Effector memory CD8-positive, alpha-beta T cell (primary cell): ENCODE measurements at regions not wholly inside any gene's neighbourhood (a gene's known extent, or its start where the extent isn't known, plus 50 kb on each side); places are given as distances from the start of the nearest gene placed in this dataset.

Experiments
- ATAC-seq: fragments of 150-1000 bp; cut with Tn5 transposase; replicated peaks from 2 replicates; pipeline ENCODE4 v1.10.0; 2021; ENCODE audit warnings: mild to moderate bottlenecking, moderate library complexity
- DNase-seq, 3 experiments: peaks; one replicate each; pipeline ENCODE4 v3.0.0; 2021
- H3K27ac Mint-ChIP-seq, 2 donors: one replicate each; pipeline ENCODE4 v1.8.0; 2022; ENCODE audit warnings: mild to moderate bottlenecking in 2 of 2, mixed read lengths in 2 of 2, moderate library complexity in 2 of 2
- H3K27me3 Mint-ChIP-seq, 2 donors: one replicate each; pipeline ENCODE4 v1.8.0; 2022; ENCODE audit warnings: mixed read lengths in 2 of 2
- H3K36me3 Mint-ChIP-seq: one replicate; pipeline ENCODE4 v1.8.0; 2022; ENCODE audit warnings: mild to moderate bottlenecking, moderate library complexity, mixed read lengths; ENCODE audit not compliant: insufficient read depth
- H3K4me1 Mint-ChIP-seq, 2 donors: one replicate each; pipeline ENCODE4 v1.8.0; 2022; ENCODE audit warnings: low read depth in 2 of 2, mixed read lengths in 2 of 2
- H3K4me3 Mint-ChIP-seq, 2 donors: one replicate each; pipeline ENCODE4 v1.8.0; 2022; ENCODE audit warnings: mild to moderate bottlenecking in 2 of 2, mixed read lengths in 2 of 2, moderate library complexity in 2 of 2
- H3K9me3 Mint-ChIP-seq, 2 donors: one replicate each; pipeline ENCODE4 v1.8.0; 2022; ENCODE audit warnings: mixed read lengths in 2 of 2

DNA sequence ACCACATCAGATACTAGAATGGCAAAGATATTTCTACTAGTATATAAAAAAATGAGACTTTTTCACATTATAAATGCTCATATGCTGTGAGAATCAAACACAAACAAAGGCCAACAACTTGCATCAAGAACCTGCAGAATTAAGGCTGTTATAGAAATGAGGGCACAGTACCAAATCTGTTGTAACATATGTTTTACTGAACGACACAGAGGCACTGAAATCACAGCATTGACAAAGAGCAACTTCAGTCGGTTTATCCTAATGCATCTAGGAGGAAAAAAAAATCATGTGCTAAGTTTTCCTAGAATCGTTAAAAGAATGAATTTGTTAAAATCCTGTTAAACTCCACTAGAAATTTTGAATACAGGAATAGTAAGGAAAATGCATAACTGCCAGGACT is 617.4 kb upstream of the NETO1 start:
- peaks cover 4% of the 10 kb centered on the region for H3K36me3 Mint-ChIP-seq
- peaks cover 8% of the 10 kb centered on the region in 2 donors for H3K9me3 Mint-ChIP-seq
- ATAC-seq = no peak
- DNase-seq = no peak
- H3K4me3 Mint-ChIP-seq = no peak overlapping the region
- H3K27me3 Mint-ChIP-seq = no peaks in the 10 kb centered on the region
- H3K27ac Mint-ChIP-seq = no peak overlapping the region
- no peaks in the 10 kb centered on the region for H3K4me1 Mint-ChIP-seq

DNA sequence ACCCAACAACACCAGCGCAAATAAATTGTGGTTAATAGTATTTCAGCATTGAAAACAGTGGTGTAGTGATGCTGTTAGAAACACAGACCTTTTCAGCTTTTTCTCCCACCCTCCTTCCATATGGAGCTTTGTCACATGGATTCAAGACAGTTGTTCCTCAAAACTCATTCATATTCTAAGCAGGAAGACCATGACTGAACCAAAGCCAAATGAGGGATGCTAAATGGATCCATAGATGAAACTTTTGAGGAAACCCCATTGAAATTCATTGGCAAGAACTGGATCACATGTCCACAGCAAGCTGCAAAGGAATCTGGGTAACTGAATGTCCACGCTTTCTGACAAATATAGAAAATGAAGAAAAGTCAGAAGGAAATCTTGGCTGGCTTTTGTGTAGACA is 615.1 kb upstream of the NETO1 start:
- Mint-ChIP-seq H3K4me3 (no peak overlapping the region), H3K9me3 (peaks cover 8 to 16% of the 10 kb centered on the region in 2 donors), H3K27me3 (no peaks in the 10 kb centered on the region), H3K27ac (no peak overlapping the region), H3K36me3 (peaks cover 4% of the 10 kb centered on the region), H3K4me1 (no peaks in the 10 kb centered on the region)
- ATAC-seq = no peak
- DNase-seq = no peak

DNA sequence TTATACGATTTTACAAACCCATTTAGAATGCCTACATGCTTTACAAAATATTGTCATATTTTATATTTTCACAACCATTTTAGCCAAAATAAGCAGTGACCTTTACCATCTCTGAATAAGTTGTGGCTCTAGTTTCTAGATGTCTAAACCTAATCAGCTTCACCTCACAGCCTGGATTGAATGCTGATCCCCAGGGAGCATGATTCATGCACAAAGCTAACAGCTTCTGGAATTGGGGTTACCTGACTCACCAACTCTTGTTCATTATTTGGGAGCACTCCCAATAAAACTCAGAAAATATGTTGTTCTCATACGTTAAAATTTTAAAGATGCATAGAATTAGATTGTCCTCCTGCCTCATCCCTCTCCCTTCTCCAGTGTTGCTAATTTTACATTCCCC is 611.7 kb upstream of the NETO1 start:
- no peak overlapping the region for H3K4me3 Mint-ChIP-seq
- H3K36me3 Mint-ChIP-seq = peaks cover 4% of the 10 kb centered on the region
- H3K27ac Mint-ChIP-seq = no peak overlapping the region
- peaks cover 3 to 8% of the 10 kb centered on the region in 2 donors for H3K9me3 Mint-ChIP-seq
- no peaks in the 10 kb centered on the region for H3K27me3 Mint-ChIP-seq
- ATAC-seq = no peak
- H3K4me1 Mint-ChIP-seq = no peaks in the 10 kb centered on the region
- DNase-seq = no peak

DNA sequence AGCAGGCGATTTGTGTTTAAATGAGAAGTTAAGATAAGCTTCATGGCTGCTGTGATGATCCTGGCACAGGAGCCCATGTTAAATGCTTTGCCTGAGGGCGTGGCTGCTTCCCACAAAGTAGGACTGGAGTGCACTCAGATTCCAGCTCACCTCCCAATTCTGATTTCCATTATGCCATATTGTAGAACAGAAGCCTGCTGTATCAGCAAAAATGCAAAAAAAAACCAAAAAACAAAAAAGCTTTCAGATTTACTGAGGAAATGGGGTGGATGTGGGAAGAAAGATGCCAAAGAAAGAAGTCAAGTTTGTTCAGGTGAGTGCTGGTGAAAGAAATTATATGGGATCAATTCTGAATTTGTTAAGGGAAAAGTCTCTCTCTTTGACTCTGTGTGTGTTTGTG is 610.4 kb upstream of the NETO1 start:
- Mint-ChIP-seq H3K4me3 (no peak overlapping the region), H3K9me3 (peaks cover 3 to 8% of the 10 kb centered on the region in 2 donors), H3K27ac (no peak overlapping the region), H3K27me3 (no peaks in the 10 kb centered on the region), H3K36me3 (no peaks in the 10 kb centered on the region), H3K4me1 (no peaks in the 10 kb centered on the region)
- DNase-seq (no peak), ATAC-seq (no peak)

DNA sequence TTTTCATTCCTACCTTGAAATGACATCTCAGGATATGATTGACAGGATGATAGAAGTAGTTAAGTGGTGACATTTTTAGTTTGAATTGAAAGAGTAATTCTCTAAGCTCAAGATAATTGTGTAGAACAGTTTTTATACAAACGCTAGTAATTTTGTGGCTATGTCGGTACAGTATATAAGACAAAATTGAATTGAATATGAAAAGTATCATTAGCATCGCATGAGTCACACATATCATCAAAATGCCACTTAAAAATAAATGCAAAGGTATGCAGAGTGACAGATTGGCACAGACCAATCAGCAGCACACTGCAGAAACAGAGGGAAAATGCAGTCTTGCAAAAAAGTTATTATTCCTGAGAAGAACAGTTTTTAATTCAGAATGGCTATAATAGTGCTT is 608.2 kb upstream of the NETO1 start:
- Mint-ChIP-seq H3K4me1 (no peaks in the 10 kb centered on the region), H3K4me3 (no peak overlapping the region), H3K27ac (no peak overlapping the region), H3K36me3 (no peaks in the 10 kb centered on the region), H3K9me3 (peaks cover 6 to 8% of the 10 kb centered on the region in 2 donors), H3K27me3 (no peaks in the 10 kb centered on the region)
- ATAC-seq (no peak), DNase-seq (no peak)

DNA sequence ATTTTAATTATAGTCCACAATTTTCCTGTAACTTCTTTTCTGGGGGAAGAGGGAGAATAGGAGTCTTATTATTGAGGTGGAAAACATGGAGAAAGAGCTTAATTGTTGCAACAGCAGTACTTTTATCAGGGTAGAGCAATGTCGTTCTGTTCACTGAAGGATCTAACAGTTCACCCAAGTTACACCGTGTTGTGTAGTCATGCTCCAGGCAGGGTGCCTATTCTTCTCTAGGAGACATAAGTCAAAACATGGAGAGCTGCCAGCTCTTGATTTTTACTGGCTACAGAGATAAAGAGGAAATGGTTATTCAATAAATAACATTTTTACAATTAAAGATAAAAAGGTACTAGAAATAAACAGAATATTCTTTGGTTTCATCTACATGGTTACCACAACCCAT is 594.3 kb upstream of the NETO1 start:
- Mint-ChIP-seq H3K4me3 (no peak overlapping the region), H3K4me1 (no peaks in the 10 kb centered on the region), H3K27me3 (no peaks in the 10 kb centered on the region), H3K9me3 (peaks cover 4 to 15% of the 10 kb centered on the region in 2 donors), H3K36me3 (no peaks in the 10 kb centered on the region), H3K27ac (no peak overlapping the region)
- no peak for DNase-seq
- ATAC-seq = no peak

DNA sequence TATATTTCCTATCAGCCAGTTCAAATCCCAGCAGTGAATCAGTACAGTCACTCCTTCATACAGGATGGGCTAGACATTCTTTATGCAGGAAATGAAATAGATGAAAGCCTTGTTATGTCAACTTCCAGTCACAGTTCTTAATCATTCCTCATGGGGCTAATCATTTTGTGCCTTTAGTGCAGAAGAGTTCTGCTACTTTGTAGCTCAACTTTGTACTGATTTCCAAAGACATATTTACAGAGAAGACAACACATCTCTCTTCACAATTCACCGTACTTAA is 593.9 kb upstream of the NETO1 start:
- Mint-ChIP-seq H3K4me3 (no peak overlapping the region), H3K9me3 (peaks cover 4 to 15% of the 10 kb centered on the region in 2 donors), H3K27ac (no peak overlapping the region), H3K4me1 (no peaks in the 10 kb centered on the region), H3K27me3 (no peaks in the 10 kb centered on the region), H3K36me3 (no peaks in the 10 kb centered on the region)
- no peak for ATAC-seq
- DNase-seq = no peak

DNA sequence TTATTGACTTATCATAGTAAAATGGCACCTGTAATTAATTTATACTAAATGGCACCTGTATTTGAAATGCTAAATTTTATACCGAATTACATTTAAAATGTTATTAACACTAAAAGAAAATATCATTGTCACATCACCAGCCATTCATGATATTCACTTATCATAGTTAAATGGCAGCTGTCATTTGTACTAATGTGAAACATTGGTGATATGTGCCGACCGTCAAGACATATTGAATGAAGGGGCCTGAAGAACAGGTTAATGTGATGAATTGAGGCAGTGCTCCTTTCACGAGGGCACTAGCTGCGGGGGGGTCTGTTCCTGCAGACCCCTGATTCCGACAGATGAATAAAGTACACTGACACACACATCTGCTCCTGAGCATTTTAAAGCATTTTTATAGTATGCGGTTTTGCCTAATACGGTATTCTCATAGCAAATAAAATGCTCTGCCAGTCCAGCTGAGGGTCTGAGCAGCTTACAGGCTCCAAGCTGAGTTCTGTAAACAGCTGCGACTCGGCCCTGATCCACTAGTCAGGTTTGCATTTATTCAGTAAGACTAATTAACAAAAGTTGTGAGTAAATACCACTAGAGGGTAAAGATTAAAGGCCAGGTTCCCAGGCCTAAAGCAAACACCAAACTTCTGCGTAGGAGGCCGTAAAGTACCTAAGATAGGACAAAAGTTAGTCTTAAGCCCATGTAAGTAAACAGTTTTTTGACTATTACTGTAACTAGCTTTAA is 593.4 kb upstream of the NETO1 start:
- Mint-ChIP-seq H3K9me3 (peaks cover 4 to 17% of the 10 kb centered on the region in 2 donors), H3K4me1 (no peaks in the 10 kb centered on the region), H3K4me3 (no peak overlapping the region), H3K36me3 (no peaks in the 10 kb centered on the region), H3K27ac (no peak overlapping the region), H3K27me3 (no peaks in the 10 kb centered on the region)
- no peak for ATAC-seq
- no peak for DNase-seq

DNA sequence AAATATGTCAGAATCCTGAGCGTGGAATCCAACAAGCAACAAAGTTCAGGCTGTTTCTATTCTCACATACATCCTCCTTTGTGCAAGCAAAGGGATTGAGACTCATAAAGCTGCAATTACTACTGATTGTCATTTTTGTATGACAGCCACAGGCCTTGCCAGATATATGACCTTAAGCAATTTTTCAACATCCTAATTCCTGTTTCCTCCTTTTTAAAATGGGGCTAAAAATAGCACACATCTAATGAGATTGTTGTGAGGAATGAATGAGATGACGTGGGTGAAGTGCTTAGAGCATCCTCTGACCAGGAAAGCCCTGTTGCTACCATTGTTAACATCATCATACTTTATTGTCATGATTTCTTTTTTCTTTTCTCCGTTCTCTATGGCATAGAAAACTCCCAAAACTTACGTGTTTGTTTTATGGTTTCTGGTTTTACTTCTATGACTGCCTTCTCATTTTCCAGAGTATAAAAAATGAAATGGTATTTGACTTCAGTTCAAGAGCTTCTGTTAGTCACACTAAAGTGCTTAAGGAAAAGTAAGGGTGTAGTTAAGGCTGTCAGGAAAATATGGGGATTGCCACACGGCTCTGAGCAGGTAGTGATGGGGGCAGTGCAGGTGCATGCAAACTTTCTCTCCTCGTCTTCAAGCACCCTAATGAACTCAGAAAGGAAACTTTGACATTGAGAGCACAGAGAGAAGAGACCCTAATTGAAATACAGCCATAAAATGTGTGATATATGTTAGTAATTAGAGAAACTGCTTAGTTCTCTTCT is 590.6 kb upstream of the NETO1 start:
- Mint-ChIP-seq H3K36me3 (no peaks in the 10 kb centered on the region), H3K4me3 (no peak overlapping the region), H3K9me3 (peaks cover 4 to 15% of the 10 kb centered on the region in 2 donors), H3K27me3 (no peaks in the 10 kb centered on the region), H3K4me1 (no peaks in the 10 kb centered on the region), H3K27ac (no peak overlapping the region)
- ATAC-seq = no peak
- DNase-seq = no peak

DNA sequence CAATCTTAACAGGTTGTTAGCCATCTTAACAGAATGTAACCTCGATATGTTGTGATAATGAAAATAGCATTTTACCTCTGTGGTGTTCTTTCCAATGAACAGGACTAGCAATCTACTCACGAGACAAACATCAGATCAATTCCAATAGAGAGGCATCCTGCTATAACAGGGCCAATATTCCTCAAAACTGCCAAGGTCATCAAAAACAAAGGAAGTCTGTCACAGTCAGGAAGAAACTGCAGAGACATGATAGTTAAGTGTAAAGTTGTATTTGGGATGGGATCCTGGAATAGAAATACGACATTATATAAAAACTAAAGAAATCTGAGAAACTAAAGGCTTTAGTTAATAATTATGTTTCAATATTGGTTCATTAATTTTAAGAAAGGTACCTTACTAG is 588.9 kb upstream of the NETO1 start:
- Mint-ChIP-seq H3K27me3 (no peaks in the 10 kb centered on the region), H3K36me3 (no peaks in the 10 kb centered on the region), H3K9me3 (peaks cover 4 to 15% of the 10 kb centered on the region in 2 donors), H3K4me3 (no peak overlapping the region), H3K4me1 (no peaks in the 10 kb centered on the region), H3K27ac (no peak overlapping the region)
- no peak for DNase-seq
- no peak for ATAC-seq

DNA sequence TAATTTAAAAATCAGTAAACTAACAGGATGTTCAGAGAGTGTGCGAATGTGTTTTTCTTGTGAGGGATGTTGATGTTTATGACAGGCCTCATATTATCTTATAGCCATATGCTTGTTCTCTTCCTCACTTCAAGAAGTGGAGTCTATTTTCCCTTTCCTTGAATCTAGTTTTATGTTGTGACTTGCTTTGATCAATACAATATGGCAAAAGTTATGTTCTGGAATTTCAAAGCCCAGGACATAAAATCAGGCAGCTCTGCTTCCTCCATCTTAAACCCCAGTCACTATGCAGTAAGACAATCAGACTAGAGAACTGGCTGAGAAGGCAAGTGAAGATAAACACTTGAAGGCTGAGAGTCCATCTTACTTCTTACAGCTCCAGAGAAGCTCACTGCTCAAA is 585.1 kb upstream of the NETO1 start:
- no peaks in the 10 kb centered on the region for H3K27me3 Mint-ChIP-seq
- DNase-seq (no peak), ATAC-seq (no peak)
- no peak overlapping the region for H3K4me3 Mint-ChIP-seq
- no peaks in the 10 kb centered on the region for H3K4me1 Mint-ChIP-seq
- H3K9me3 Mint-ChIP-seq = peaks cover 7 to 22% of the 10 kb centered on the region in 2 donors
- no peak overlapping the region for H3K27ac Mint-ChIP-seq
- H3K36me3 Mint-ChIP-seq = no peaks in the 10 kb centered on the region

DNA sequence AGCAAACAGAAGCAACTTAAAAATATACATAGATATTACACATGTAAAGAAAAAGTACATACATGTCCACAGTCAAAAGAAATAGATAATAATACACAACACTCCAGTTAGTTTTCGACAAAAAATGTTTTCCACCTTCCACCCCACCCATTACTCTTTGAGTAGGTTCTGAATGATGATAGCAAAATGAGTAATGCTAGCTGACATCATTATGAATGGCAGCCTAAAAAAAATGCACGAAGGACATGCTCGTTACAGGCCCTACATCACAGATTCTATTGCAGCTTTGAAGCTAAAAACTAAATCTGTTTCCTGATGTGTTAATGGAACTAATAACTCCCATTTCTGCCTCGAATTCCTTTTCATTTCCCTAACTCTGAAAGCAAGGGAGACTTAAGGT is 578.7 kb upstream of the NETO1 start:
- no peaks in the 10 kb centered on the region for H3K27me3 Mint-ChIP-seq
- H3K4me3 Mint-ChIP-seq = no peak overlapping the region
- no peak overlapping the region for H3K27ac Mint-ChIP-seq
- H3K4me1 Mint-ChIP-seq = no peaks in the 10 kb centered on the region
- no peaks in the 10 kb centered on the region for H3K36me3 Mint-ChIP-seq
- peaks cover 5 to 15% of the 10 kb centered on the region in 2 donors for H3K9me3 Mint-ChIP-seq
- no peak for ATAC-seq
- DNase-seq = no peak

DNA sequence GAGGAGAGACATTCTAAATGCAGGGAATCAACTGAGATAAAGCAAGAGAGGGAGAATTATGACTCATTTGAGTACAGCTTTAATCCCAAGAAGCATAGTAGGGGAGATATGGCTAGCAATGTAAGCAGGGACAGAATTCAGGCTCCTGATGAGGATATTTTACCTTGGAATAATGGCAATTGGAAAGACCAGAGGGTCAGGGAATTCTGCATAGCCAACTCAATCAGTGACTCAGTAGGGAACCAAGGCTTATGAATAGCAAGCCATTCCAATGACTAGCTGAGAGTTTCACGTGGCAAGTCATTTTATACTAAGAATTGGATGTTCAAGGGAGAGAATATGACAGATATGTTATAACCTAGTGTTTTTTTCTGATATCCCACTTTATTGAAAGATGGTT is 563.8 kb upstream of the NETO1 start:
- Mint-ChIP-seq H3K9me3 (peaks cover 3 to 5% of the 10 kb centered on the region in 2 donors), H3K27me3 (no peaks in the 10 kb centered on the region), H3K4me1 (no peaks in the 10 kb centered on the region), H3K36me3 (no peaks in the 10 kb centered on the region), H3K27ac (no peak overlapping the region), H3K4me3 (no peak overlapping the region)
- no peak for DNase-seq
- no peak for ATAC-seq

DNA sequence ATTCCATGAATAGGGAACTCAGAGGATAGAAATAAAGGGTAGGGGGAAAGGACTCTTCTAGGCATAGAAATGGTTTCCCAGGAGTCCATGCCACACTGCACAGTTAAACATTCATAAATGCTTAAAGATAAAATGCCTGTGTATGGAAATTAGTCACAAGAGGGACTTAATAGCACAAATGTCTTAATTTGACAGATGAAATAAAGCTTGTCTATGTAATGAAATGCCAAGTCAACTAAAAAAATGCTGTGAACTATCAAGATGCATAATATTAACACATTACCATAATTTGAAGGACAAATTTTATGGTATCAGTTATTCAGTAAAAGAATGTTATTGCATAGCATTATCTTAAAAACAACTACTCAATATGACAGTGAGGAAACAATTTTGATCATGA is 553.2 kb upstream of the NETO1 start:
- no peaks in the 10 kb centered on the region for H3K36me3 Mint-ChIP-seq
- no peak overlapping the region for H3K27ac Mint-ChIP-seq
- no peak for ATAC-seq
- H3K4me1 Mint-ChIP-seq = no peaks in the 10 kb centered on the region
- DNase-seq = no peak
- H3K4me3 Mint-ChIP-seq = no peak overlapping the region
- H3K9me3 Mint-ChIP-seq = peaks cover 0 to 3% of the 10 kb centered on the region in 2 donors
- no peaks in the 10 kb centered on the region for H3K27me3 Mint-ChIP-seq
